ES-I3 (cell line): ENCODE measurements at regions not wholly inside any gene's neighbourhood (a gene's known extent, or its start where the extent isn't known, plus 50 kb on each side); places are given as distances from the start of the nearest gene placed in this dataset.

Experiments used
- H3K36me3 ChIP-seq: 2 replicates; pipeline ENCODE4 v1.6.1; 2013; ENCODE audit warnings: mild to moderate bottlenecking, low read length, control low read depth, moderate library complexity; ENCODE audit not compliant: insufficient read depth
- H3K4me1 ChIP-seq: 2 replicates; pipeline ENCODE4 v1.6.1; 2013; ENCODE audit warnings: mild to moderate bottlenecking, control low read depth, low read length; ENCODE audit not compliant: insufficient read depth
- H3K9ac ChIP-seq: 2 replicates; pipeline ENCODE4 v1.6.1; 2013; ENCODE audit warnings: low read depth, mild to moderate bottlenecking, low read length, moderate library complexity
- H3K9me3 ChIP-seq: 2 replicates; pipeline ENCODE4 v1.6.1; 2013; ENCODE audit warnings: mild to moderate bottlenecking, low read length, moderate library complexity; ENCODE audit not compliant: control insufficient read depth, insufficient read depth

- H3K36me3 ChIP-seq, result no peaks in the 10 kb centered on the region
- no peak overlapping the region for H3K9ac ChIP-seq
- H3K9me3 ChIP-seq, result no peaks in the 10 kb centered on the region; the same call in 1 of the 2 replicates
- H3K4me1 ChIP-seq, result no peaks in the 10 kb centered on the region
Measured at GRCh38 chr11:112310848-112311247, 50.2 kb upstream of the PLET1 start.

GRCh38 chr11:112315057-112315720, 54.5 kb upstream of the PLET1 start:
- H3K4me1 ChIP-seq, result no peaks in the 10 kb centered on the region
- no peak overlapping the region for H3K9ac ChIP-seq
- no peaks in the 10 kb centered on the region for H3K9me3 ChIP-seq
- H3K36me3 ChIP-seq, result no peaks in the 10 kb centered on the region

- Histone ChIP-seq H3K9ac (no peak overlapping the region), H3K4me1 (peaks cover 4% of the 10 kb centered on the region; the same call in 1 of the 2 replicates), H3K9me3 (no peaks in the 10 kb centered on the region), H3K36me3 (no peaks in the 10 kb centered on the region)
Measured at GRCh38 chr11:112315861-112316739, 55.4 kb upstream of the PLET1 start.

GRCh38 chr11:112316971-112317370, 56.3 kb upstream of the PLET1 start:
- H3K9me3 ChIP-seq, result no peaks in the 10 kb centered on the region

GRCh38 chr11:112318184-112318591, 57.5 kb upstream of the PLET1 start:
- Histone ChIP-seq H3K4me1 (peaks cover 11% of the 10 kb centered on the region; the same call in 1 of the 2 replicates), H3K9me3 (no peaks in the 10 kb centered on the region), H3K9ac (no peak overlapping the region), H3K36me3 (no peaks in the 10 kb centered on the region)

More at GRCh38 chr11:112316971-112317370, 56.3 kb upstream of the PLET1 start:
- Histone ChIP-seq H3K9ac (no peak overlapping the region), H3K4me1 (peaks cover 11% of the 10 kb centered on the region; the same call in 1 of the 2 replicates), H3K36me3 (no peaks in the 10 kb centered on the region)

- no peaks in the 10 kb centered on the region for H3K9me3 ChIP-seq
- no peak overlapping the region for H3K9ac ChIP-seq
- H3K36me3 ChIP-seq, result no peaks in the 10 kb centered on the region
- H3K4me1 ChIP-seq, result peaks cover 11% of the 10 kb centered on the region; the same call in 1 of the 2 replicates
Measured at GRCh38 chr11:112318661-112319060, 58.0 kb upstream of the PLET1 start.

GRCh38 chr11:112320668-112321067, 60.0 kb upstream of the PLET1 start:
- H3K4me1 ChIP-seq, result peaks cover 11% of the 10 kb centered on the region; the same call in 1 of the 2 replicates
- no peak overlapping the region for H3K9ac ChIP-seq
- no peaks in the 10 kb centered on the region for H3K9me3 ChIP-seq
- H3K36me3 ChIP-seq, result no peaks in the 10 kb centered on the region

GRCh38 chr11:112321501-112322172, 61.0 kb upstream of the PLET1 start:
- H3K36me3 ChIP-seq, result no peaks in the 10 kb centered on the region
- no peak overlapping the region for H3K9ac ChIP-seq
- H3K4me1 ChIP-seq, result peaks cover 11% of the 10 kb centered on the region; the same call in 1 of the 2 replicates
- no peaks in the 10 kb centered on the region for H3K9me3 ChIP-seq

- Histone ChIP-seq H3K4me1 (peaks cover 11% of the 10 kb centered on the region; the same call in 1 of the 2 replicates), H3K9ac (no peak overlapping the region), H3K9me3 (no peaks in the 10 kb centered on the region), H3K36me3 (no peaks in the 10 kb centered on the region)
Measured at GRCh38 chr11:112322173-112322790, 61.6 kb upstream of the PLET1 start.

- no peak overlapping the region for H3K9ac ChIP-seq
- H3K4me1 ChIP-seq, result no peaks in the 10 kb centered on the region; the same call in 1 of the 2 replicates
- no peaks in the 10 kb centered on the region for H3K9me3 ChIP-seq
- no peaks in the 10 kb centered on the region for H3K36me3 ChIP-seq
Measured at GRCh38 chr11:112334381-112334780, 73.7 kb upstream of the PLET1 start.

- Histone ChIP-seq H3K36me3 (no peaks in the 10 kb centered on the region), H3K9me3 (no peaks in the 10 kb centered on the region), H3K4me1 (no peaks in the 10 kb centered on the region; the same call in 1 of the 2 replicates), H3K9ac (no peak overlapping the region)
Measured at GRCh38 chr11:112336356-112336886, 75.8 kb upstream of the PLET1 start.

GRCh38 chr11:112339566-112339965, 78.9 kb upstream of the PLET1 start:
- no peaks in the 10 kb centered on the region for H3K9me3 ChIP-seq
- no peaks in the 10 kb centered on the region; the same call in 1 of the 2 replicates for H3K4me1 ChIP-seq

GRCh38 chr11:112343368-112344039, 82.8 kb upstream of the PLET1 start:
- Histone ChIP-seq H3K4me1 (peaks cover 7% of the 10 kb centered on the region; the same call in 1 of the 2 replicates), H3K9me3 (no peaks in the 10 kb centered on the region), H3K36me3 (no peaks in the 10 kb centered on the region), H3K9ac (no peak overlapping the region)

More at GRCh38 chr11:112339566-112339965, 78.9 kb upstream of the PLET1 start:
- H3K9ac ChIP-seq, result no peak overlapping the region
- no peaks in the 10 kb centered on the region for H3K36me3 ChIP-seq
